ENCODE measurements at regions not wholly inside any gene's neighbourhood (a gene's known extent, or its start where the extent isn't known, plus 50 kb on each side); places are given as distances from the start of the nearest gene placed in this dataset.
A peak's percentile ranks its signal among the peaks of the same experiment; 100 is the strongest.

- Histone ChIP-seq H3K9ac (ENCODE audit: low read depth in 1 of 2, low read length in 2 of 2) (no peak overlapping the region), H3K9me3 (ENCODE audit: control insufficient read depth in 4 of 4, low read length in 3 of 4) (no peaks in the 10 kb centered on the region), H3K4me3 (ENCODE audit: low read depth in 1 of 3, low read length in 3 of 3) (no peak overlapping the region), H3K27ac (ENCODE audit: low read depth in 1 of 2, low read length in 2 of 2) (no peak overlapping the region), H3K36me3 (ENCODE audit: control insufficient read depth in 4 of 4, insufficient read depth in 3 of 4, low read depth in 1 of 4, low read length in 3 of 4) (no peaks in the 10 kb centered on the region), H3K4me1 (ENCODE audit: control insufficient read depth in 4 of 4, insufficient read depth in 4 of 4, low read length in 3 of 4) (no peaks in the 10 kb centered on the region), H3K27me3 (ENCODE audit: control insufficient read depth in 4 of 4, insufficient read depth in 4 of 4, low read length in 3 of 4) (no peaks in the 10 kb centered on the region)
- no peak for DNase-seq (ENCODE audit: low spot score)
- 91% methylated on average over 2 of the region's 2 CpGs for WGBS
- TF ChIP-seq, protein P1, sequence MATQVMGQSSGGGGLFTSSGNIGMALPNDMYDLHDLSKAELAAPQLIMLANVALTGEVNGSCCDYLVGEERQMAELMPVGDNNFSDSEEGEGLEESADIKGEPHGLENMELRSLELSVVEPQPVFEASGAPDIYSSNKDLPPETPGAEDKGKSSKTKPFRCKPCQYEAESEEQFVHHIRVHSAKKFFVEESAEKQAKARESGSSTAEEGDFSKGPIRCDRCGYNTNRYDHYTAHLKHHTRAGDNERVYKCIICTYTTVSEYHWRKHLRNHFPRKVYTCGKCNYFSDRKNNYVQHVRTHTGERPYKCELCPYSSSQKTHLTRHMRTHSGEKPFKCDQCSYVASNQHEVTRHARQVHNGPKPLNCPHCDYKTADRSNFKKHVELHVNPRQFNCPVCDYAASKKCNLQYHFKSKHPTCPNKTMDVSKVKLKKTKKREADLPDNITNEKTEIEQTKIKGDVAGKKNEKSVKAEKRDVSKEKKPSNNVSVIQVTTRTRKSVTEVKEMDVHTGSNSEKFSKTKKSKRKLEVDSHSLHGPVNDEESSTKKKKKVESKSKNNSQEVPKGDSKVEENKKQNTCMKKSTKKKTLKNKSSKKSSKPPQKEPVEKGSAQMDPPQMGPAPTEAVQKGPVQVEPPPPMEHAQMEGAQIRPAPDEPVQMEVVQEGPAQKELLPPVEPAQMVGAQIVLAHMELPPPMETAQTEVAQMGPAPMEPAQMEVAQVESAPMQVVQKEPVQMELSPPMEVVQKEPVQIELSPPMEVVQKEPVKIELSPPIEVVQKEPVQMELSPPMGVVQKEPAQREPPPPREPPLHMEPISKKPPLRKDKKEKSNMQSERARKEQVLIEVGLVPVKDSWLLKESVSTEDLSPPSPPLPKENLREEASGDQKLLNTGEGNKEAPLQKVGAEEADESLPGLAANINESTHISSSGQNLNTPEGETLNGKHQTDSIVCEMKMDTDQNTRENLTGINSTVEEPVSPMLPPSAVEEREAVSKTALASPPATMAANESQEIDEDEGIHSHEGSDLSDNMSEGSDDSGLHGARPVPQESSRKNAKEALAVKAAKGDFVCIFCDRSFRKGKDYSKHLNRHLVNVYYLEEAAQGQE (IDR thresholded peaks at IDR 0.05): peak; percentile 83
- no peak for TF ChIP-seq TAF1 (conservative IDR thresholded peaks at IDR 0.05)
Observed at GRCh38 chr2:226130192-226130591, 669.4 kb downstream of the IRS1 start.

- H3K4me3 ChIP-seq (ENCODE audit: low read depth in 1 of 3, low read length in 3 of 3): no peak overlapping the region
- WGBS: 93% methylated on average over 1 of the region's 1 CpG
- TF ChIP-seq RAD21 (IDR thresholded peaks at IDR 0.05) (no peak), YY1 (IDR thresholded peaks at IDR 0.05) (no peak), ZBTB33 (IDR thresholded peaks at IDR 0.05) (no peak), EGR1 (IDR thresholded peaks at IDR 0.05; ENCODE audit: low read depth in 2 of 2) (no peak)
- TF ChIP-seq, protein P1 (IDR thresholded peaks at IDR 0.05): no peak
- TF ChIP-seq, protein P2, sequence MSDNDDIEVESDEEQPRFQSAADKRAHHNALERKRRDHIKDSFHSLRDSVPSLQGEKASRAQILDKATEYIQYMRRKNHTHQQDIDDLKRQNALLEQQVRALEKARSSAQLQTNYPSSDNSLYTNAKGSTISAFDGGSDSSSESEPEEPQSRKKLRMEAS (IDR thresholded peaks at IDR 0.05): no peak
- DNase-seq (ENCODE audit: low spot score): no peak
- no peak overlapping the region for H3K27ac ChIP-seq (ENCODE audit: low read depth in 1 of 2, low read length in 2 of 2)
- no peaks in the 10 kb centered on the region for H3K4me1 ChIP-seq (ENCODE audit: control insufficient read depth in 4 of 4, insufficient read depth in 4 of 4, low read length in 3 of 4)
- no peaks in the 10 kb centered on the region for H3K27me3 ChIP-seq (ENCODE audit: control insufficient read depth in 4 of 4, insufficient read depth in 4 of 4, low read length in 3 of 4)
- H3K9ac ChIP-seq (ENCODE audit: low read depth in 1 of 2, low read length in 2 of 2): no peak overlapping the region
- no peaks in the 10 kb centered on the region for H3K9me3 ChIP-seq (ENCODE audit: control insufficient read depth in 4 of 4, low read length in 3 of 4)
- H3K36me3 ChIP-seq (ENCODE audit: control insufficient read depth in 4 of 4, insufficient read depth in 3 of 4, low read depth in 1 of 4, low read length in 3 of 4): no peaks in the 10 kb centered on the region
Observed at GRCh38 chr2:226127682-226128081, 671.9 kb downstream of the IRS1 start.

DNA sequence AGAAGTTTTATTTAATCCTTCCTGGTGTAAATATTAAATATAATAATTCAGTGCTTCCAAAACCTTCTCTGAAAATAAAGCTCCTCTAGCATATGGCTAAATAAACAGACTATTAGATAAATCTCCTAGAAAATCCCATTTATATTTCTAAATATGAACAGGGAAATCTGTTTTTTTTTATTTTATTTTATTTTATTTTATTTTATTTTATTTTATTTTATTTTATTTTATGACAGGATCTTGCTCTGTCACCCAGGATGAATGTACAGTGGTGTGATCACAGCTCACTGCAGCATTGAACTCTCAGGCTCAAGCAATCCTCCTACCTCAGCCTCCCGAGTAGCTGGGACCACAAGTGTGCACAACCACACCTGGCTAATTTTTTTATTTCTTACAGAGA is 673.5 kb downstream of the IRS1 start:
- no peak for DNase-seq (ENCODE audit: low spot score)
- H3K4me1 ChIP-seq (ENCODE audit: control insufficient read depth in 4 of 4, insufficient read depth in 4 of 4, low read length in 3 of 4): no peaks in the 10 kb centered on the region
- no peaks in the 10 kb centered on the region for H3K27me3 ChIP-seq (ENCODE audit: control insufficient read depth in 4 of 4, insufficient read depth in 4 of 4, low read length in 3 of 4)
- no peaks in the 10 kb centered on the region for H3K36me3 ChIP-seq (ENCODE audit: control insufficient read depth in 4 of 4, insufficient read depth in 3 of 4, low read depth in 1 of 4, low read length in 3 of 4)
- no peak for TF ChIP-seq GABPA (IDR thresholded peaks at IDR 0.05 in 1 of 2, conservative IDR thresholded peaks at IDR 0.05 in 1 of 2)
- no peak overlapping the region for H3K9ac ChIP-seq (ENCODE audit: low read depth in 1 of 2, low read length in 2 of 2)
- WGBS: 96% methylated on average over 1 of the region's 1 CpG
- no peak overlapping the region for H3K27ac ChIP-seq (ENCODE audit: low read depth in 1 of 2, low read length in 2 of 2)
- no peaks in the 10 kb centered on the region for H3K9me3 ChIP-seq (ENCODE audit: control insufficient read depth in 4 of 4, low read length in 3 of 4)
- H3K4me3 ChIP-seq (ENCODE audit: low read depth in 1 of 3, low read length in 3 of 3): no peak overlapping the region

Data from liver (tissue), 7 donors.